ENCODE measurements at regions not wholly inside any gene's neighbourhood (a gene's known extent, or its start where the extent isn't known, plus 50 kb on each side); places are given as distances from the start of the nearest gene placed in this dataset.

GRCh38 chr7:19268737-19269136 is 123.5 kb upstream of the FERD3L start:
- intact Hi-C loops (cut with DNase I; ENCODE audit: low total_unique reads) = no loop called here
- no peaks in the 10 kb centered on the region for H3K36me3 ChIP-seq
- no peaks in the 10 kb centered on the region for H3K4me1 ChIP-seq
- 79 to 90% (median 86%) methylated on average over 2 of the region's 2 CpGs for WGBS, 5 donors
- H3K9me3 ChIP-seq = peaks cover 0 to 5% (median 0%) of the 10 kb centered on the region in 8 donors
- no peaks in the 10 kb centered on the region for H3K27me3 ChIP-seq (replicated peaks in 1 of 7)
- no peak overlapping the region for H3K4me3 ChIP-seq
- no peak for DNase-seq
- H3K27ac ChIP-seq = no peak overlapping the region
- TF ChIP-seq CTCF (IDR thresholded peaks at IDR 0.05 in 8 of 11, conservative IDR thresholded peaks at IDR 0.05 in 3 of 11) (no peak), POLR2A (IDR thresholded peaks at IDR 0.05) (no peak), POLR2AphosphoS5 (IDR thresholded peaks at IDR 0.05) (no peak)

- no peak overlapping the region for H3K27ac ChIP-seq
- no peak overlapping the region for H3K4me3 ChIP-seq
- TF ChIP-seq POLR2AphosphoS5 (IDR thresholded peaks at IDR 0.05) (no peak), CTCF (IDR thresholded peaks at IDR 0.05 in 8 of 11, conservative IDR thresholded peaks at IDR 0.05 in 3 of 11) (no peak), POLR2A (IDR thresholded peaks at IDR 0.05) (no peak)
- H3K9me3 ChIP-seq = no peaks in the 10 kb centered on the region
- intact Hi-C loops (cut with DNase I; ENCODE audit: low total_unique reads) = no loop called here
- H3K27me3 ChIP-seq (replicated peaks in 1 of 7) = no peaks in the 10 kb centered on the region
- 68 to 86% (median 79%) methylated on average over 2 of the region's 2 CpGs for WGBS, 5 donors
- H3K4me1 ChIP-seq = no peaks in the 10 kb centered on the region
- H3K36me3 ChIP-seq = no peaks in the 10 kb centered on the region
- DNase-seq = no peak
Measured at GRCh38 chr7:19262826-19263225, 117.6 kb upstream of the FERD3L start.

GRCh38 chr7:19249281-19249680 is 104.1 kb upstream of the FERD3L start:
- Histone ChIP-seq H3K4me3 (no peak overlapping the region), H3K27ac (no peak overlapping the region), H3K4me1 (no peaks in the 10 kb centered on the region), H3K9me3 (peaks cover 0 to 9% (median 0%) of the 10 kb centered on the region in 8 donors), H3K27me3 (replicated peaks in 1 of 7) (no peaks in the 10 kb centered on the region), H3K36me3 (no peaks in the 10 kb centered on the region)
- no peak for TF ChIP-seq POLR2A (IDR thresholded peaks at IDR 0.05)
- TF ChIP-seq POLR2AphosphoS5 (IDR thresholded peaks at IDR 0.05) = no peak
- no peak for TF ChIP-seq CTCF (IDR thresholded peaks at IDR 0.05 in 8 of 11, conservative IDR thresholded peaks at IDR 0.05 in 3 of 11)
- WGBS, 5 donors = 60 to 78% (median 73%) methylated on average over 4 of the region's 4 CpGs
- intact Hi-C loops (cut with DNase I; ENCODE audit: low total_unique reads) = no loop called here
- DNase-seq = no peak

- intact Hi-C loops (cut with DNase I; ENCODE audit: low total_unique reads) = no loop called here
- Histone ChIP-seq H3K27ac (no peak overlapping the region), H3K4me3 (no peak overlapping the region), H3K9me3 (peaks cover 0 to 9% (median 0%) of the 10 kb centered on the region in 8 donors), H3K27me3 (replicated peaks in 1 of 7) (no peaks in the 10 kb centered on the region), H3K4me1 (no peaks in the 10 kb centered on the region), H3K36me3 (no peaks in the 10 kb centered on the region)
- DNase-seq = no peak
- TF ChIP-seq POLR2AphosphoS5 (IDR thresholded peaks at IDR 0.05) = no peak
- TF ChIP-seq CTCF (IDR thresholded peaks at IDR 0.05 in 8 of 11, conservative IDR thresholded peaks at IDR 0.05 in 3 of 11) = no peak
- no peak for TF ChIP-seq POLR2A (IDR thresholded peaks at IDR 0.05)
- WGBS, 5 donors = 47 to 59% (median 53%) methylated on average over 2 of the region's 2 CpGs
Measured at GRCh38 chr7:19248681-19249080, 103.5 kb upstream of the FERD3L start.
